ENCODE measurements at regions not wholly inside any gene's neighbourhood (a gene's known extent, or its start where the extent isn't known, plus 50 kb on each side); places are given as distances from the start of the nearest gene placed in this dataset.

DNA sequence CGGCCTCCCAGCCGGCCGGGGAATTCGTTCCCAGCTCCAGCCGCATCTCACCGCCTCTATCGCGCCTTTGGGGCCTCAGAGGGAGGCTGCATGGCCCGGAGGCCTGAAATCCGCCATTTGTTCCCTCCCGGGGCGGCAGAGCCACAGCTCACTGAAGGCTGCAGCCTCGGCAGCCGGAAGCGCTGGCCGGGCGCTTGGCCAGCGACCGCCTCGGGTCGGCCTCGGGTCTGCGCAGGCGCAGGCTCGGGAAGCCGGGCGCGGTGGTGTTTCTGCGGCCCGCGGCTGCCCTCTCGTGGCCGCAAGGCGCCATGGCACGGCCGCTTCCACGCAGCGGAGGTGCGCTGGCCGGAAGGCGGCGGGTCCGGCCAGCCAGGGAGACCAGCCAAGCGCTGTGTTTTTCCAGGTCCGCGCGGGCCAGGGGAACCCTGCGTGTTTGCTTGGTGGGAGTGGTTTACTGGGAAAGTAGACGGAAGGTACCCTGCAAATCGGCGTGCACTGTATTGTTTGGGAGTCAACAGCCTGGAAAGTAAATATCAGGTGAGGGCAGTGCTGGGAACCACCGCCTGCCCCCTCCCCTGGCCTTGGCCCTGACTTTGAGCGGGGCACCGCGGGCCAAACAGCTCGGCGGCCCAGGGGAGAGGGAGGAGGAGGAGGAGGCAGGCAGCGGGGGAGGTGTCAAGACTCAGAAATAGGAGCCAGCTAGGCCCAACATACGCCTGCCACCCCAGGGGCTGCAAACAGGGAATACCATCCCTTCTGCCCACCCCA lies 52.7 kb upstream of the CD34 start (continued):
- TF ChIP-seq RAD21 (CRISPR knock-in tag; IDR thresholded peaks at IDR 0.05) = peak; percentile 100
- TF ChIP-seq SOX13 (IDR thresholded peaks at IDR 0.05) = no peak; the same call in 1 of the 2 replicates
- peak in 1 of 2 experiments; percentile 94; a peak in 2 of 4 replicates for TF ChIP-seq SOX13 (CRISPR knock-in tag; conservative IDR thresholded peaks at IDR 0.05 in 1 of 2, IDR thresholded peaks at IDR 0.05 in 1 of 2)
- no peak for TF ChIP-seq ARNT (IDR thresholded peaks at IDR 0.05)
- TF ChIP-seq, protein P1, sequence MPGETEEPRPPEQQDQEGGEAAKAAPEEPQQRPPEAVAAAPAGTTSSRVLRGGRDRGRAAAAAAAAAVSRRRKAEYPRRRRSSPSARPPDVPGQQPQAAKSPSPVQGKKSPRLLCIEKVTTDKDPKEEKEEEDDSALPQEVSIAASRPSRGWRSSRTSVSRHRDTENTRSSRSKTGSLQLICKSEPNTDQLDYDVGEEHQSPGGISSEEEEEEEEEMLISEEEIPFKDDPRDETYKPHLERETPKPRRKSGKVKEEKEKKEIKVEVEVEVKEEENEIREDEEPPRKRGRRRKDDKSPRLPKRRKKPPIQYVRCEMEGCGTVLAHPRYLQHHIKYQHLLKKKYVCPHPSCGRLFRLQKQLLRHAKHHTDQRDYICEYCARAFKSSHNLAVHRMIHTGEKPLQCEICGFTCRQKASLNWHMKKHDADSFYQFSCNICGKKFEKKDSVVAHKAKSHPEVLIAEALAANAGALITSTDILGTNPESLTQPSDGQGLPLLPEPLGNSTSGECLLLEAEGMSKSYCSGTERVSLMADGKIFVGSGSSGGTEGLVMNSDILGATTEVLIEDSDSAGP (CRISPR knock-in tag; IDR thresholded peaks at IDR 0.05; ENCODE audit: borderline replicate concordance) = peak; percentile 31; the same call in 1 of the 2 replicates
- TF ChIP-seq SOX6 (IDR thresholded peaks at IDR 0.05) = no peak
- peak; percentile 95 for TF ChIP-seq SOX6 (CRISPR knock-in tag; IDR thresholded peaks at IDR 0.05)
- peak; percentile 77 for TF ChIP-seq ZNF768 (CRISPR knock-in tag; IDR thresholded peaks at IDR 0.05)
- TF ChIP-seq, protein P2, sequence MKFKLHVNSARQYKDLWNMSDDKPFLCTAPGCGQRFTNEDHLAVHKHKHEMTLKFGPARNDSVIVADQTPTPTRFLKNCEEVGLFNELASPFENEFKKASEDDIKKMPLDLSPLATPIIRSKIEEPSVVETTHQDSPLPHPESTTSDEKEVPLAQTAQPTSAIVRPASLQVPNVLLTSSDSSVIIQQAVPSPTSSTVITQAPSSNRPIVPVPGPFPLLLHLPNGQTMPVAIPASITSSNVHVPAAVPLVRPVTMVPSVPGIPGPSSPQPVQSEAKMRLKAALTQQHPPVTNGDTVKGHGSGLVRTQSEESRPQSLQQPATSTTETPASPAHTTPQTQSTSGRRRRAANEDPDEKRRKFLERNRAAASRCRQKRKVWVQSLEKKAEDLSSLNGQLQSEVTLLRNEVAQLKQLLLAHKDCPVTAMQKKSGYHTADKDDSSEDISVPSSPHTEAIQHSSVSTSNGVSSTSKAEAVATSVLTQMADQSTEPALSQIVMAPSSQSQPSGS (CRISPR knock-in tag; IDR thresholded peaks at IDR 0.05) = no peak
- TF ChIP-seq ETV5 (CRISPR knock-in tag; IDR thresholded peaks at IDR 0.05; ENCODE audit: borderline replicate concordance) = peak; percentile 87
- no peak for TF ChIP-seq REPIN1 (CRISPR knock-in tag; IDR thresholded peaks at IDR 0.05; ENCODE audit: borderline replicate concordance, low read depth)
- TF ChIP-seq, protein P3, sequence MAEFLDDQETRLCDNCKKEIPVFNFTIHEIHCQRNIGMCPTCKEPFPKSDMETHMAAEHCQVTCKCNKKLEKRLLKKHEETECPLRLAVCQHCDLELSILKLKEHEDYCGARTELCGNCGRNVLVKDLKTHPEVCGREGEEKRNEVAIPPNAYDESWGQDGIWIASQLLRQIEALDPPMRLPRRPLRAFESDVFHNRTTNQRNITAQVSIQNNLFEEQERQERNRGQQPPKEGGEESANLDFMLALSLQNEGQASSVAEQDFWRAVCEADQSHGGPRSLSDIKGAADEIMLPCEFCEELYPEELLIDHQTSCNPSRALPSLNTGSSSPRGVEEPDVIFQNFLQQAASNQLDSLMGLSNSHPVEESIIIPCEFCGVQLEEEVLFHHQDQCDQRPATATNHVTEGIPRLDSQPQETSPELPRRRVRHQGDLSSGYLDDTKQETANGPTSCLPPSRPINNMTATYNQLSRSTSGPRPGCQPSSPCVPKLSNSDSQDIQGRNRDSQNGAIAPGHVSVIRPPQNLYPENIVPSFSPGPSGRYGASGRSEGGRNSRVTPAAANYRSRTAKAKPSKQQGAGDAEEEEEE (CRISPR knock-in tag; IDR thresholded peaks at IDR 0.05; ENCODE audit: borderline replicate concordance) = no peak
- TF ChIP-seq FOXA3 (CRISPR knock-in tag; IDR thresholded peaks at IDR 0.05) = peak; percentile 86
- TF ChIP-seq ZNF451 (CRISPR knock-in tag; IDR thresholded peaks at IDR 0.05) = 0 out of 2 replicates have a peak, but pooled peaks have one; percentile 47
- no peak for TF ChIP-seq ZNF773 (CRISPR knock-in tag; IDR thresholded peaks at IDR 0.05; ENCODE audit: borderline replicate concordance)
- TF ChIP-seq, protein P4, sequence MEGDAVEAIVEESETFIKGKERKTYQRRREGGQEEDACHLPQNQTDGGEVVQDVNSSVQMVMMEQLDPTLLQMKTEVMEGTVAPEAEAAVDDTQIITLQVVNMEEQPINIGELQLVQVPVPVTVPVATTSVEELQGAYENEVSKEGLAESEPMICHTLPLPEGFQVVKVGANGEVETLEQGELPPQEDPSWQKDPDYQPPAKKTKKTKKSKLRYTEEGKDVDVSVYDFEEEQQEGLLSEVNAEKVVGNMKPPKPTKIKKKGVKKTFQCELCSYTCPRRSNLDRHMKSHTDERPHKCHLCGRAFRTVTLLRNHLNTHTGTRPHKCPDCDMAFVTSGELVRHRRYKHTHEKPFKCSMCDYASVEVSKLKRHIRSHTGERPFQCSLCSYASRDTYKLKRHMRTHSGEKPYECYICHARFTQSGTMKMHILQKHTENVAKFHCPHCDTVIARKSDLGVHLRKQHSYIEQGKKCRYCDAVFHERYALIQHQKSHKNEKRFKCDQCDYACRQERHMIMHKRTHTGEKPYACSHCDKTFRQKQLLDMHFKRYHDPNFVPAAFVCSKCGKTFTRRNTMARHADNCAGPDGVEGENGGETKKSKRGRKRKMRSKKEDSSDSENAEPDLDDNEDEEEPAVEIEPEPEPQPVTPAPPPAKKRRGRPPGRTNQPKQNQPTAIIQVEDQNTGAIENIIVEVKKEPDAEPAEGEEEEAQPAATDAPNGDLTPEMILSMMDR (CRISPR knock-in tag; IDR thresholded peaks at IDR 0.05) = peak; percentile 94
- TF ChIP-seq, protein P5, sequence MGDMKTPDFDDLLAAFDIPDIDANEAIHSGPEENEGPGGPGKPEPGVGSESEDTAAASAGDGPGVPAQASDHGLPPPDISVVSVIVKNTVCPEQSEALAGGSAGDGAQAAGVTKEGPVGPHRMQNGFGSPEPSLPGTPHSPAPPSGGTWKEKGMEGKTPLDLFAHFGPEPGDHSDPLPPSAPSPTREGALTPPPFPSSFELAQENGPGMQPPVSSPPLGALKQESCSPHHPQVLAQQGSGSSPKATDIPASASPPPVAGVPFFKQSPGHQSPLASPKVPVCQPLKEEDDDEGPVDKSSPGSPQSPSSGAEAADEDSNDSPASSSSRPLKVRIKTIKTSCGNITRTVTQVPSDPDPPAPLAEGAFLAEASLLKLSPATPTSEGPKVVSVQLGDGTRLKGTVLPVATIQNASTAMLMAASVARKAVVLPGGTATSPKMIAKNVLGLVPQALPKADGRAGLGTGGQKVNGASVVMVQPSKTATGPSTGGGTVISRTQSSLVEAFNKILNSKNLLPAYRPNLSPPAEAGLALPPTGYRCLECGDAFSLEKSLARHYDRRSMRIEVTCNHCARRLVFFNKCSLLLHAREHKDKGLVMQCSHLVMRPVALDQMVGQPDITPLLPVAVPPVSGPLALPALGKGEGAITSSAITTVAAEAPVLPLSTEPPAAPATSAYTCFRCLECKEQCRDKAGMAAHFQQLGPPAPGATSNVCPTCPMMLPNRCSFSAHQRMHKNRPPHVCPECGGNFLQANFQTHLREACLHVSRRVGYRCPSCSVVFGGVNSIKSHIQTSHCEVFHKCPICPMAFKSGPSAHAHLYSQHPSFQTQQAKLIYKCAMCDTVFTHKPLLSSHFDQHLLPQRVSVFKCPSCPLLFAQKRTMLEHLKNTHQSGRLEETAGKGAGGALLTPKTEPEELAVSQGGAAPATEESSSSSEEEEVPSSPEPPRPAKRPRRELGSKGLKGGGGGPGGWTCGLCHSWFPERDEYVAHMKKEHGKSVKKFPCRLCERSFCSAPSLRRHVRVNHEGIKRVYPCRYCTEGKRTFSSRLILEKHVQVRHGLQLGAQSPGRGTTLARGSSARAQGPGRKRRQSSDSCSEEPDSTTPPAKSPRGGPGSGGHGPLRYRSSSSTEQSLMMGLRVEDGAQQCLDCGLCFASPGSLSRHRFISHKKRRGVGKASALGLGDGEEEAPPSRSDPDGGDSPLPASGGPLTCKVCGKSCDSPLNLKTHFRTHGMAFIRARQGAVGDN (CRISPR knock-in tag; IDR thresholded peaks at IDR 0.05) = peak; percentile 90
- TF ChIP-seq, protein P6, sequence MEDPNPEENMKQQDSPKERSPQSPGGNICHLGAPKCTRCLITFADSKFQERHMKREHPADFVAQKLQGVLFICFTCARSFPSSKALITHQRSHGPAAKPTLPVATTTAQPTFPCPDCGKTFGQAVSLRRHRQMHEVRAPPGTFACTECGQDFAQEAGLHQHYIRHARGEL (CRISPR knock-in tag; IDR thresholded peaks at IDR 0.05) = 0 out of 2 replicates have a peak, but pooled peaks have one; percentile 57
